HUES6 (cell line): ENCODE measurements at regions not wholly inside any gene's neighbourhood (a gene's known extent, or its start where the extent isn't known, plus 50 kb on each side); places are given as distances from the start of the nearest gene placed in this dataset.
A peak's percentile ranks its signal among the peaks of the same experiment; 100 is the strongest.
"Not testable (repeated sequence)": the region's sequence is repeated elsewhere in the genome, so short reads cannot be mapped to it uniquely, and the experiment has no call there.

ENCODE experiments used
- H3K27ac ChIP-seq: 2 replicates; pipeline ENCODE4 v1.7.0; 2013; ENCODE audit warnings: low read depth, mild to moderate bottlenecking, low read length, inconsistent platforms
- H3K27me3 ChIP-seq: 2 replicates; pipeline ENCODE4 v1.6.1; 2013; ENCODE audit warnings: low read length; ENCODE audit not compliant: control insufficient read depth, insufficient read depth
- H3K36me3 ChIP-seq: 2 replicates; pipeline ENCODE4 v1.6.1; 2013; ENCODE audit warnings: low read length; ENCODE audit not compliant: control insufficient read depth, insufficient read depth
- H3K4me1 ChIP-seq: 2 replicates; pipeline ENCODE4 v1.6.1; 2013; ENCODE audit warnings: low read length; ENCODE audit not compliant: control insufficient read depth, insufficient read depth
- H3K4me3 ChIP-seq: 2 replicates; pipeline ENCODE4 v1.5.1; 2013; ENCODE audit warnings: low read depth, low read length
- H3K9ac ChIP-seq: one replicate; pipeline ENCODE4 v1.6.1; 2013; ENCODE audit warnings: mild to moderate bottlenecking, low read length
- H3K9me3 ChIP-seq: 2 replicates; pipeline ENCODE4 v1.6.1; 2013; ENCODE audit warnings: low read depth, low read length; ENCODE audit not compliant: control insufficient read depth, insufficient read depth

DNA sequence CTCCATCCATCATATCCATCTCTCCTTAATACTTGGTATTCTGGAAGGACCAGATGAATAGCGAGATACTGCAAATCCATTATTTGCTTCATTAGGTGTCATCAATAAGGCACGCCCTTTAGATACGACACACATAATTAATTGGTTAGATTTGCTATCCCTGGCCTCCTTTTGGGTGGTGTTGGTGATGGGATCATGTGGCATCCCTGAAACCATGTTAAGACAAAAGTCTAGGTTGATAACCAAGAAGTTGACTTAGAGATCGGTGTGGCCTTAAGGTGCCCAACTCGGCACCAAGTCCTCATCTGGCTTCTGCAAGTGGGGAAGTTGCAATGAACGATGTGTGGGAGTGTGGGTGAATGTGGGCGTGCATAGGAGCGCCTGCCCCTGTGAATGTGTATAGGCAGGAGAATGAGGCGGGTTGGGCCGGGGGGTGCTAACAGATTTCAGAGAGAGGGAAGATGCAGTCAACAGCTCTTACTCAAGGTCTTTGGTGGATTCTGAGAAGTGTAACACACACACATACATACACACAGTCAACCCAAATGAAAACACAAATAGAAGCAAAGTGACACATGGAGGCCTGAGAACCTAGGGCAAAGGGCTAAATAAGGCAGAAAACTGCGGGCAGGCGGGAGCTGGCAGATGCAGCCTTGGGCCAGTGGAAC, 415.7 kb upstream of the ESRRG start:
- Histone ChIP-seq H3K27ac (no peak overlapping the region), H3K4me3 (peak overlapping the region; percentile 54; the same call in 1 of the 2 replicates), H3K36me3 (no peaks in the 10 kb centered on the region), H3K9ac (no peak overlapping the region), H3K4me1 (peaks cover 39% of the 10 kb centered on the region), H3K27me3 (peaks cover 81% of the 10 kb centered on the region), H3K9me3 (no peaks in the 10 kb centered on the region)

DNA sequence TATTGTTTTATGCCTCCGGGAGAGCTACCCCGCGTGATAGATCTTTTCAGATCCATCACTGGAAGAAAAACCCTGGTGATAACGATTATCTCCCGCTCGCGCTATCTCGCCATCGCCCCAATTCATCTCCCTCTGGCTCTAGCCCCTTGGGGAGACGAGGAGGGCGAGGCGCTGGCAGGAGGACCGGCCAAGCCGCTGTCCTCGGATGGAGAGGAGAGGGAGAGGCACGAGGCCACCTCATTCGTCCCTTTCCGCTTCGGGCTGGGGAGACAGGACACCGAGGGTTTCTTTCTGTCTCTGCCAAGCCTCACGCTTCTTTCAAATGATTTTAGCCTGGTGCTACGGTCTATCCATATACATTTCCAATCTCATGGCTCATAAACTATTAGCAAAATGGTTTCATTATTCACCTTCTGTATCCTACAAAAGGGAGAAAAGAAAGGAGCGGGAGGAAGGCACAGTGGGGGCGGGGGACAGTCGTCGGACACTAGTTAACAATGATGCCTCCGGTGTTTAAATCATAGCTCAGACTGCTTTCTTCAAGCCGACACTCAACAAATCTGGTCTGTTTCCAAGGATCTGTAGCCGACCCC, 415.0 kb upstream of the ESRRG start:
- H3K9ac ChIP-seq, result no peak overlapping the region
- H3K4me1 ChIP-seq, result peaks cover 43% of the 10 kb centered on the region
- peak overlapping the region; percentile 42 for H3K4me3 ChIP-seq
- H3K9me3 ChIP-seq, result no peaks in the 10 kb centered on the region
- no peak overlapping the region for H3K27ac ChIP-seq
- no peaks in the 10 kb centered on the region for H3K36me3 ChIP-seq
- peaks cover 87% of the 10 kb centered on the region for H3K27me3 ChIP-seq

DNA sequence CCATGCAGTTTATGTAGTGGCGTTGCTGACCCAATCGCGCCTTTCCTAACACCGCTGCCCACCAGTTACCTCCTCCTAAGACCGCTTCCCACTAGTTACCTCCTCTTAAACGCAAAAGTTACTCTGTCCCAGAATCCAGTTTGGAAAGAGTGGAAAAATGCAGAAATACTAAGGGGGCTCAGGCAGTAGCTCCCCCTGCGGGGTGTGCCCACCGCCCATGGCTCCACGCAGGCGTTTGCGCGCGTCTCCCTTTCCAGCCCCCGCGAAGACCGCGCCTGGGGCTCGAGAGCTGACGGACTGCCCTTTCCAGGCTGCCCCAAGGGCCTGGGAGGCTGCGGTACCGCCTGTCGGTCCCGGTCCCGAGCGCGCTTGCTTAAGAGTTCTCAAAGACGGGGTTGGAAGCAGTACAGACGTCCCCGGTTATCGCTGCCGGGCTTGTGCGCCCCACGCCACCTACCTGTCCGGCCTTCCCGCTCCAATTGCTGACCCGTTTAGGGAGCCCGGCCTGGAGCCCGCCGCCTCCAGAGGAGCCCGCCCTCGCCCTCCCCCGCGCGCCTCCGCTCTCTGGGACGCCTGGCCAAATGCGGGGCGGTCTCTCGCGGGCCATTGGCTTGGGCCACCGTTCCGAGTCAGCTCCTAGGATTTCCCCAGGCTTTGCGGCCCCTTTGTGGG, 414.1 kb upstream of the ESRRG start:
- Histone ChIP-seq H3K27ac (no peak overlapping the region), H3K9me3 (no peaks in the 10 kb centered on the region), H3K36me3 (no peaks in the 10 kb centered on the region), H3K4me3 (peak overlapping the region; percentile 52), H3K27me3 (peaks cover 96% of the 10 kb centered on the region), H3K4me1 (peaks cover 43% of the 10 kb centered on the region), H3K9ac (peak overlapping the region; percentile 35)

DNA sequence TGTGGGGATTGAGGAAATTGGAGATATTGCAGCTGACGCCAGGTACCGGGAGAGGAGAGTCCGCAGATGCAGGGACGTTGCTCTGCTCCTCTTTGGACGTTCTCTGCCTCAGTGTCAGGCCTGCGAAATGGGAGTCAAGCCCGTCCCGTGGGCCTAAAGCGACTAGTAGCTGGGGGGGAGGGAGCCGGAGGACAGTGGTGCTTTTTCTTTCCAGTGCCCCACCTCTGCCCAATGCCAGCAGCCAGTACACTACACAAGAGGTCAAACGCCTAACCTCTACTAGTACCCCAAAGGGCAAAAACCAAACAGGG, 413.6 kb upstream of the ESRRG start:
- peaks cover 43% of the 10 kb centered on the region for H3K4me1 ChIP-seq
- peak overlapping the region; percentile 35 for H3K9ac ChIP-seq
- H3K27ac ChIP-seq, result no peak overlapping the region
- no peaks in the 10 kb centered on the region for H3K9me3 ChIP-seq
- no peaks in the 10 kb centered on the region for H3K36me3 ChIP-seq
- peak overlapping the region; percentile 52 for H3K4me3 ChIP-seq
- H3K27me3 ChIP-seq, result peaks cover 100% of the 10 kb centered on the region

DNA sequence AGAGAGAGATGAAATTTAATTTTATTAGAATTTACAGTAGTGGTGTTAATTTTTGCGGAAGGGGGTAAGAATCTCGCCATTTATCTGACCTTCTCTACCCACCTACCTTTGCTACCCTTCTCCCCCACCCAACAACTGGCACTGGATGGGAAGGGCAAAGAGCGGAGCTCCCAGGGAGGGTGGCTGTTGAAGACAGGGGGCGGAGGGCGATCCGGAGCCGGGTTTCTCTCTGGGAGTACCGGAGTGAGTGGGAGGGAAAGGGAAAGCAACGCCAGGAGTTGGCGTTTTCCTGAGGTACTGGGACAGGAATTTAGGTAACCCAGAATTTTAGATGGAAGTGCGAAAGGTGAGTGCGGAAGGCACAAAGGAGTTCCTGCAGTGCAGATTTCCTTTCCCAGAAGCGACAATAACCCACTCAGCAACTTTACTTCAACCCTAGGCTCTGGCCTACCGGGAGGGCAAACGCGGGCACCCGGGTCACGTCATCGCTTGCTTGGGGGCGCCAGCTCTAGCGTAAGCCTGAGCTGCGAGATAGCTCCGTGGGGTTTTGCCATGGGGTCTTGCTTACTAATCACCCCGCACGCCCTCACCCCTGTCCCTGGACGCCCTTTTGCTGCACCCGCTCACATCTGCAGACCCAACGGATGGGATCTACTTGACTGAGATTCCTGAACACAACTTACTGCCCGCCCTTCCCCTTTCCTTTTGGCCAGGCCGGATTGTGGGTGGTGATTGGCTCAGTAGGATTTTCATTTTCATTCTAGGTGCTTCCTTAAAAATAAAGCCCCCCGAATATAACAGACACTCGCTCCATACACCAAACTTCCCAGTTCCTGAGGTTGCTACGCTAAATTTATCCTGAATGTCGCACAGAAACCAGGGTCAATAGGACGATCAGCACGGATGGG, 413.0 kb upstream of the ESRRG start:
- no peaks in the 10 kb centered on the region for H3K36me3 ChIP-seq
- peaks cover 42% of the 10 kb centered on the region for H3K4me1 ChIP-seq
- peak overlapping the region; percentile 0 for H3K9ac ChIP-seq
- H3K9me3 ChIP-seq, result no peaks in the 10 kb centered on the region
- H3K27me3 ChIP-seq, result peaks cover 100% of the 10 kb centered on the region
- no peak overlapping the region for H3K27ac ChIP-seq
- H3K4me3 ChIP-seq, result peak overlapping the region; percentile 52

DNA sequence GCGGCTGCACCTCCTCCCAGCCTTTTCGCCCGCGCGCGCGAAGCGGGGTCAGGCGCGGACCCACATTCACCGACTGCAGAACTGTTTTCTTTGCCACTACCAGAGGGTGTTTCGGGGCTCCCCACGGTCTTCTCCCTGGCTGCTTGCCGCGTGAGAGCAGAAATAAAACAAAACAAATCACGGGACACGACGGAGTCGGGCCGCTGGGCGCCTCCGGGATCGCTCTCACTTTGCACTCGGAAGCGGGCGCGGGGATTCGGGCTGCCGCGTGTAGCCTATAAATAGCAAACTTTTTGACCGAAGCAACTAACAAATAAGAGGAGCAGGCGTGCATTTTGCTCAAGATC, 412.3 kb upstream of the ESRRG start:
- Histone ChIP-seq H3K9me3 (no peaks in the 10 kb centered on the region), H3K27me3 (peaks cover 100% of the 10 kb centered on the region), H3K27ac (no peak overlapping the region), H3K9ac (no peak overlapping the region), H3K4me1 (peaks cover 35% of the 10 kb centered on the region), H3K36me3 (no peaks in the 10 kb centered on the region), H3K4me3 (peak overlapping the region; percentile 52)

DNA sequence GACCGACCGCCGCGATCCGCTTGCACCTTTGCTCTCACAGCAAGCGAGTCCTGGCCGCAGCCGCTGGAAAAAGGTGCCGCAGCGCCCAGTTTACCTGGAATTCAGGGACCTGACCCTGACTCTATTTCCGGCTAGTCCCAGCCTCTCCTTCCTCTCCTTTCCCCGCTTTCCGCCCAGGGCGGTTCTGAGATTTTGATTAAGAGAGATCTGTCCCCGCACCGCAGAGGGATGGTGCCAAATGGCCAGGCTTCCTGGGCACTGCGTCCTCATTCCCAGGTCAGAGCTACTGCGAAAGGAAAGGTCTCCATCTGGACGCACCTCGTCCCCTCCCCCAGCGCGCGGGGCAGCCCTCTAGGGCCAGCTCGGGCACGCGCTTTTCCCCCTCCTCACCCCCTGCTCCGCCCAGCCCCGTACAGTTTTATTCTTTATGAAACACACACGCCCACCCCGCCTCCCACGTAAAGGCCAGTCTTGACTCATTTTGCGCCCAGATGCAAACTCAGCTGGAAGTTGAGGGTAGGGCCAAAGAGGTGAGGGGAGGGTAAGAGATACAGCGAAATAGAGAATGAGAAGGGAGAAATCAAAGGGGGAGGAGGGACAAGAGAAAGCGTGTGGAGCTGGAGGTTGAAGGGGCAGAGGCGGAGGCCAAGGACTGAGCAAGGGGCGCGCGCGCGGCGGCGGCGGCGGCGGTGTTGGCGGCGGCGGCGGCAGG, 411.8 kb upstream of the ESRRG start:
- Histone ChIP-seq H3K27me3 (peaks cover 98% of the 10 kb centered on the region), H3K4me3 (peak overlapping the region; percentile 52), H3K9me3 (no peaks in the 10 kb centered on the region), H3K4me1 (peaks cover 32% of the 10 kb centered on the region), H3K36me3 (no peaks in the 10 kb centered on the region), H3K27ac (no peak overlapping the region), H3K9ac (no peak overlapping the region)

DNA sequence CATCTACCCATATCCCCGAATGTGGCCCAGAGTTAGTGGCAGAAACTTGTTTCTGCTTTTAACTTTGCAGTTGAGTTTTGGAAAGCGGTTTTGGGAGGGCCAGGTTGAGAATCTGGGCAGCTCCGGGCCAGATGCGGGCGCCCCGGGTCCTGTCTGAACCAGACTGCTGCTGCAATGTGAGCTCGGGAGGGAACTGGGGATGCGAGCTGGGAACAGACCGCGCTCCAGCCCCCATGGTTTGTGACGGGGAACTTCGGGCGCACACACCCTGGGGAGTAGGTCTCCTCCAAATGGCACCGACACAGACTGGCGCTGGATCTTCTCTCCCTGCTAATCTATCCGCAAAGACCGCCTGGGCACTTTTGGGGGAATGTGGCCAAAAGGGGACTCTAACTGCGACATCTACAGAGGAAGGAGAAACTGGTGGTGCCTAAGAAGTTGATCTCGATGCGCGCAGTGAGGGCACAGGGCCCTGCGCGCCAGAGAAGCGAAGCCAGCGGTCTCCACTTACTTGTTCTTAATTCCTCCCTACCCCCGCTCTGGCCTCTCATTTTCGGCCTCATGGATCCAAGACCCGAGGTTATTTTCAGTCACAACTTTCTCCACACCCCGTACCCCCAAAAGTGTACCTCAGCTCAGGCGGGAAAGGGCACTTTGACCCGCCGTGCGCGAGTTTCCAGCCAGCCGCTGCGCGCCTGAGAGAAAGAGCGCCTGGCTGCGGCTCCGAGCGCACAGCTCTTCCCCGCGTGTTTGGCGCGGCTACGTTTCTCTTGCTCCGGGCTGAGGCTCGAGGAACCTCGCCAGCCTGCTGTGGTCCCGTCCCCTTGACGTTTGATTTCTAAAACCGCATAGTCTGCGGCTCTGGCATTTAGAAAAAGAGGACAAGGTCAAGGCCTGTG, 411.0 kb upstream of the ESRRG start:
- no peaks in the 10 kb centered on the region for H3K36me3 ChIP-seq
- H3K4me3 ChIP-seq, result peak overlapping the region; percentile 52
- no peak overlapping the region for H3K27ac ChIP-seq
- no peak overlapping the region for H3K9ac ChIP-seq
- H3K27me3 ChIP-seq, result peaks cover 95% of the 10 kb centered on the region
- H3K9me3 ChIP-seq, result no peaks in the 10 kb centered on the region
- peaks cover 30% of the 10 kb centered on the region for H3K4me1 ChIP-seq

DNA sequence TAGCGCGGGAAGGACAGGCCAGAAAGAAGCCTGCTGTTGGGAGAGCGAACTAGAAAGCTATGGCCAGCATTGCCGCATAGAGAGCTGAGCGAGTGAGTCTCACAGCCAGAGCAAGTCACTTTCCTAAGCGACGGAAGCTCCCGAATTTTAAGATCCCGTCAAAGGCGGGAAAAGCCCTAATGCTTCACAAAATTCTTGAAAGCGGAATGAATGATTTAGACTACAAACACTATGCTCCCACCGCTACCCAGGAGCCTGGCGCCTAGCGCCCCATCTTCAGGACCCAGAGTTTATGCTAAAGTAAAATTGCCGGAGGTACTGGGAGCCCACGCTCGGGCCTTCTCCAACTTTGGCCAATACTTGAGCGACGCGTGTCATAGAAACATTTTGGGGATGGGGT, 409.9 kb upstream of the ESRRG start:
- H3K27me3 ChIP-seq, result peaks cover 86% of the 10 kb centered on the region
- H3K36me3 ChIP-seq, result no peaks in the 10 kb centered on the region
- no peak overlapping the region for H3K27ac ChIP-seq
- no peak overlapping the region for H3K4me3 ChIP-seq
- peaks cover 19% of the 10 kb centered on the region for H3K4me1 ChIP-seq
- H3K9me3 ChIP-seq, result no peaks in the 10 kb centered on the region
- no peak overlapping the region for H3K9ac ChIP-seq

DNA sequence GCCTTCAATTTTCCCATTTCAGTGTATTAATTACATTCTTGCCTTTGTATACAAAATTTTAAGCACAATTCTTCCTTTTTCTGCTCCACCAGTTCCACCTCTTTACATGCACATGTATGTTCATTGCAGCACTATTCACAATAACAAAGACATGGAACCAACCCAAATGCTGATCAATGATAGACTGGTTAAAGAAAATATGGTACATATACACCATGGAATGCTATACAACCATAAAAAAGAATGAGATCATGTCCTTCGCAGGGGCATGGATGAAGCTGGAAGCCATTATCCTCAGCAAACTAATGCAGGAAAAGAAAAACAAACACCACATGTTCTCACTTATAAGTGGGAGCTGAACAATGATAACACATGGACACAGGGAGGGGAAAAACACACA, 400.1 kb upstream of the ESRRG start:
- H3K27ac ChIP-seq, H3K4me3 ChIP-seq, H3K9me3 ChIP-seq, H3K9ac ChIP-seq, H3K4me1 ChIP-seq, H3K36me3 ChIP-seq, H3K27me3 ChIP-seq: not testable (repeated sequence)
